A549 (cell line): ENCODE measurements at regions not wholly inside any gene's neighbourhood (a gene's known extent, or its start where the extent isn't known, plus 50 kb on each side); places are given as distances from the start of the nearest gene placed in this dataset.

ENCODE experiments used
- ATAC-seq, 2 experiments: fragments of 200-7000 bp in 1 of 2; fragments of >200 bp in 1 of 2; cut with Nextera tagmentation in 1 of 2; cut with Tn5 transposase in 1 of 2; 3 replicates each; pipeline versions ENCODE4 v1.8.0 to v1.9.1; 2018 to 2020; ENCODE audit warnings: mild to moderate bottlenecking in 1 of 2, moderate library complexity in 1 of 2
- CTCF ChIA-PET: fragments of 300-600 bp; sonication (Branson Sonifier 250); formaldehyde crosslinking; extraction: SDS; loops from one replicate; lab custom pipeline; 2021; ENCODE audit warnings: antibody characterized with exemption, inconsistent platforms; lab: Yijun Ruan, JAX
- POLR2A ChIA-PET: fragments of 350-600 bp; formaldehyde crosslinking; extraction: SDS; loops from one replicate; lab custom pipeline; 2021; ENCODE audit warnings: antibody characterized with exemption, inconsistent platforms; lab: Yijun Ruan, JAX
- DNase-seq, 2 experiments: peaks; one replicate each; pipeline versions ENCODE4 v3.0.0 to v3.0.0-alpha.2; 2011 to 2016; ENCODE audit warnings: low read depth in 1 of 2, low spot score in 1 of 2
- FAIRE-seq: peaks from 2 replicates; lab custom pipeline; 2011; peaks lifted over from hg19 to GRCh38; lab: Jason Lieb, UNC
- H3K27ac ChIP-seq, 2 experiments: fragments of >200 bp; sonication (Bioruptor Twin); formaldehyde crosslinking; 3 replicates each; pipeline ENCODE4 v1.5.1; 2016 to 2017
- H3K4me1 ChIP-seq: fragments of >200 bp; sonication (Bioruptor Twin); formaldehyde crosslinking; 3 replicates; pipeline ENCODE4 v1.6.1; 2016
- H3K4me2 ChIP-seq: fragments of >200 bp; sonication (Bioruptor Twin); formaldehyde crosslinking; 3 replicates; pipeline ENCODE4 v1.6.1; 2016
- H3K4me3 ChIP-seq: fragments of >200 bp; sonication (Bioruptor Twin); formaldehyde crosslinking; 3 replicates; pipeline ENCODE4 v1.5.1; 2016
- H3K9me3 ChIP-seq: fragments of >200 bp; sonication (Bioruptor Twin); formaldehyde crosslinking; 3 replicates; pipeline ENCODE4 v1.6.1; 2016
- BHLHE40 ChIP-seq: IDR thresholded peaks from 2 replicates; pipeline ENCODE4 v1.6.1; 2012; ENCODE audit warnings: low read depth, low read length, inconsistent platforms
- EHMT2 ChIP-seq: fragments of 200-600 bp; sonication (generic); IDR thresholded peaks from 2 replicates; pipeline ENCODE4 v1.6.1; 2016; ENCODE audit warnings: antibody characterized with exemption, low read depth, mild to moderate bottlenecking, moderate library complexity
- ESRRA ChIP-seq: fragments of 150-350 bp; IDR thresholded peaks from 2 replicates; pipeline ENCODE4 v1.6.1; 2014; ENCODE audit warnings: mild to moderate bottlenecking, low read length, borderline replicate concordance
- FOSL2 ChIP-seq, 2 experiments: fragments of 450-650 bp in 1 of 2; fragments of >200 bp in 1 of 2; sonication (Bioruptor Twin) in 1 of 2; formaldehyde crosslinking; IDR thresholded peaks; 2 replicates each; pipeline versions ENCODE4 v1.5.0 to v1.6.1; 2016 to 2020; ENCODE audit warnings: mild to moderate bottlenecking in 1 of 2, moderate library complexity in 1 of 2
- FOXS1 ChIP-seq: fragments of 250-450 bp; sonication (Bioruptor Pico); IDR thresholded peaks from 2 replicates; pipeline ENCODE4 v1.5.0; 2020; ENCODE audit warnings: mild to moderate bottlenecking, moderate library complexity
- HOXB13 ChIP-seq: fragments of 250-450 bp; sonication (Bioruptor Pico); IDR thresholded peaks from 2 replicates; pipeline ENCODE4 v1.5.0; 2020; ENCODE audit warnings: low read depth, mild to moderate bottlenecking, moderate library complexity
- JUN ChIP-seq, 2 experiments: fragments of >200 bp; sonication (Bioruptor Twin); formaldehyde crosslinking; IDR thresholded peaks; 2 replicates in 1 of 2; 3 replicates in 1 of 2; pipeline ENCODE4 v1.6.1; 2016 to 2017
- JUNB ChIP-seq: fragments of >200 bp; sonication (Bioruptor Twin); formaldehyde crosslinking; IDR thresholded peaks from 2 replicates; pipeline ENCODE4 v1.6.1; 2016
- MAFK ChIP-seq: fragments of 450-650 bp; IDR thresholded peaks from 2 replicates; pipeline ENCODE4 v1.6.1; 2014; ENCODE audit not compliant: partially characterized antibody
- NFE2L2 ChIP-seq: fragments of 150-350 bp; conservative IDR thresholded peaks from 2 replicates; pipeline ENCODE4 v1.6.1; 2014; ENCODE audit warnings: low read length
- NPAS2 ChIP-seq: fragments of 250-450 bp; sonication (Bioruptor Pico); IDR thresholded peaks from 2 replicates; pipeline ENCODE4 v1.8.0; 2022; ENCODE audit warnings: mild to moderate bottlenecking, moderate library complexity, borderline replicate concordance
- POLR2AphosphoS2 ChIP-seq: conservative IDR thresholded peaks from 2 replicates; pipeline ENCODE4 v1.6.1; 2012; ENCODE audit warnings: low read length, improper control_type of control experiment, inconsistent platforms
- RCOR1 ChIP-seq: fragments of 150-350 bp; IDR thresholded peaks from 2 replicates; pipeline ENCODE4 v1.6.1; 2014; ENCODE audit warnings: antibody characterized with exemption, low read length, low read depth
- ZFP36 ChIP-seq: fragments of 450-650 bp; IDR thresholded peaks from 2 replicates; pipeline ENCODE4 v1.6.1; 2014; ENCODE audit warnings: borderline replicate concordance; ENCODE audit not compliant: partially characterized antibody
- ZSCAN20 ChIP-seq: fragments of 250-450 bp; sonication (Bioruptor Pico); IDR thresholded peaks from 2 replicates; pipeline ENCODE4 v1.8.0; 2022; ENCODE audit warnings: mild to moderate bottlenecking, moderate library complexity
- WGBS: methylation state at CpG from one replicate; pipeline ENCODE4 v1.1.6; 2017; ENCODE audit errors: missing lambda C conversion rate; 5-methylcytosine and 5-hydroxymethylcytosine counted together
- TF ChIP-seq, protein P1 (sequence below): fragments of >200 bp; sonication (Bioruptor Twin); formaldehyde crosslinking; IDR thresholded peaks from 3 replicates; pipeline ENCODE4 v1.6.1; 2016
- TF ChIP-seq, protein P2 (sequence below): fragments of >200 bp; sonication (Bioruptor Twin); formaldehyde crosslinking; IDR thresholded peaks from 2 replicates; pipeline ENCODE4 v1.6.1; 2016
- TF ChIP-seq, protein P3 (sequence below): IDR thresholded peaks from 2 replicates; pipeline ENCODE4 v1.6.1; 2012
- TF ChIP-seq, protein P4 (sequence below): fragments of >200 bp; sonication (Bioruptor Twin); formaldehyde crosslinking; IDR thresholded peaks from 3 replicates; pipeline ENCODE4 v1.5.1; 2016
- TF ChIP-seq, protein P5 (sequence below): fragments of 150-350 bp; IDR thresholded peaks from 2 replicates; pipeline ENCODE4 v1.6.1; 2014; ENCODE audit warnings: low read depth, mild to moderate bottlenecking, low read length

DNA sequence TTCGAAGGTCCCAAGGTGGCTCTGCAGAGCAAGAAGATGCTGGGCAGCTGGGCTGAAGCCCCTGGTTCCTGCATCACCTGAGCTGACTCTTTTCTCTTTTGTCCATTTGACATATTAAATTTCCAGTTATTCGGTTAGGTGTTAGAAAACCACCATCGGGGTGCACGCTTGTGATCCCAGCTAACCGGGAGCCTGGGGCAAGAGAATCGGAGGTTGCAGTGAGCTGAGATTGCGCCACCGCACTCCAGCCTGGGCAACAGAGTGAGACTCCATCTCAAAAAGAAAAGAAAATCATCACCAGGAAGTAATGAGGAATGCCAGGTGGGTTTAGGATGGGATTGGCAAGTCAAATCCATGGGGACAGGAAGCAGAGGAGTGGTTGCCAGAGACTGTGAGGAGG, 76.3 kb upstream of the ZC3H12A start:
- TF ChIP-seq POLR2AphosphoS2 (no peak), EHMT2 (no peak), JUNB (no peak), BHLHE40 (no peak), ZSCAN20 (CRISPR knock-in tag) (no peak), FOXS1 (no peak), NPAS2 (CRISPR knock-in tag) (no peak), NFE2L2 (no peak), ZFP36 (no peak), RCOR1 (no peak), FOSL2 (IDR thresholded peaks at IDR 0.05) (no peak), FOSL2 (CRISPR knock-in tag; IDR thresholded peaks at IDR 0.05) (no peak), HOXB13 (CRISPR knock-in tag) (no peak), MAFK (no peak)
- TF ChIP-seq, protein P1, sequence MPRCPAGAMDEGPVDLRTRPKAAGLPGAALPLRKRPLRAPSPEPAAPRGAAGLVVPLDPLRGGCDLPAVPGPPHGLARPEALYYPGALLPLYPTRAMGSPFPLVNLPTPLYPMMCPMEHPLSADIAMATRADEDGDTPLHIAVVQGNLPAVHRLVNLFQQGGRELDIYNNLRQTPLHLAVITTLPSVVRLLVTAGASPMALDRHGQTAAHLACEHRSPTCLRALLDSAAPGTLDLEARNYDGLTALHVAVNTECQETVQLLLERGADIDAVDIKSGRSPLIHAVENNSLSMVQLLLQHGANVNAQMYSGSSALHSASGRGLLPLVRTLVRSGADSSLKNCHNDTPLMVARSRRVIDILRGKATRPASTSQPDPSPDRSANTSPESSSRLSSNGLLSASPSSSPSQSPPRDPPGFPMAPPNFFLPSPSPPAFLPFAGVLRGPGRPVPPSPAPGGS = no peak
- TF ChIP-seq, protein P2, sequence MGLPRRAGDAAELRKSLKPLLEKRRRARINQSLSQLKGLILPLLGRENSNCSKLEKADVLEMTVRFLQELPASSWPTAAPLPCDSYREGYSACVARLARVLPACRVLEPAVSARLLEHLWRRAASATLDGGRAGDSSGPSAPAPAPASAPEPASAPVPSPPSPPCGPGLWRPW = no peak
- TF ChIP-seq, protein P3, sequence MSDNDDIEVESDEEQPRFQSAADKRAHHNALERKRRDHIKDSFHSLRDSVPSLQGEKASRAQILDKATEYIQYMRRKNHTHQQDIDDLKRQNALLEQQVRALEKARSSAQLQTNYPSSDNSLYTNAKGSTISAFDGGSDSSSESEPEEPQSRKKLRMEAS = no peak
- TF ChIP-seq, protein P4, sequence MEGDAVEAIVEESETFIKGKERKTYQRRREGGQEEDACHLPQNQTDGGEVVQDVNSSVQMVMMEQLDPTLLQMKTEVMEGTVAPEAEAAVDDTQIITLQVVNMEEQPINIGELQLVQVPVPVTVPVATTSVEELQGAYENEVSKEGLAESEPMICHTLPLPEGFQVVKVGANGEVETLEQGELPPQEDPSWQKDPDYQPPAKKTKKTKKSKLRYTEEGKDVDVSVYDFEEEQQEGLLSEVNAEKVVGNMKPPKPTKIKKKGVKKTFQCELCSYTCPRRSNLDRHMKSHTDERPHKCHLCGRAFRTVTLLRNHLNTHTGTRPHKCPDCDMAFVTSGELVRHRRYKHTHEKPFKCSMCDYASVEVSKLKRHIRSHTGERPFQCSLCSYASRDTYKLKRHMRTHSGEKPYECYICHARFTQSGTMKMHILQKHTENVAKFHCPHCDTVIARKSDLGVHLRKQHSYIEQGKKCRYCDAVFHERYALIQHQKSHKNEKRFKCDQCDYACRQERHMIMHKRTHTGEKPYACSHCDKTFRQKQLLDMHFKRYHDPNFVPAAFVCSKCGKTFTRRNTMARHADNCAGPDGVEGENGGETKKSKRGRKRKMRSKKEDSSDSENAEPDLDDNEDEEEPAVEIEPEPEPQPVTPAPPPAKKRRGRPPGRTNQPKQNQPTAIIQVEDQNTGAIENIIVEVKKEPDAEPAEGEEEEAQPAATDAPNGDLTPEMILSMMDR = no peak
- ATAC-seq (no peak), FAIRE-seq (no peak), DNase-seq (no peak)
- WGBS = 81% methylated on average over 8 of the region's 8 CpGs
- no peaks in the 10 kb centered on the region for H3K9me3 ChIP-seq
- H3K4me2 ChIP-seq = no peak overlapping the region
- ChIA-PET POLR2A (no interaction called here), CTCF (no interaction called here)
- H3K4me3 ChIP-seq = no peak overlapping the region
- H3K4me1 ChIP-seq = no peaks in the 10 kb centered on the region
- H3K27ac ChIP-seq = no peak overlapping the region

DNA sequence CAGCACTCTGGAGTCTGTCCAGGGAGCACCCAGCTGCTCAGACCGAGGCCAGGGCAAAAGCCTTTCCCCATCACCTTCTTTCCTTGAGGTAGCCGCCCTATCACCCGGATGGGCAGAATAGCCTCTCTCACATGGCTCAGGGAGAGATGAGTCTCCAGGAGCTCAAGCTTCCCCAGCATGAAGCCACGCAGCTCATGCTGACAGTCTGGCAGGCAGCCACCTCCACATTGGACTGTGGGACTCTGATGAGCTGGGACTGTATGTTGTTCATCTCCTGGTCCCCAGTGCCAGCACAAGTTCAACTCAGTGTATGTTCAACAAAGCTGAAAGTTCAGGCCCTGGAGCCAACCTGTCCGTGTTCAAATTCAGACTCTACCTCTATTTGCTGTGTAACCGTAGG, 75.2 kb upstream of the ZC3H12A start:
- no peaks in the 10 kb centered on the region for H3K4me1 ChIP-seq
- DNase-seq (no peak), FAIRE-seq (no peak), ATAC-seq (no peak)
- ChIA-PET CTCF (no interaction called here), POLR2A (no interaction called here)
- no peak overlapping the region for H3K27ac ChIP-seq
- H3K4me2 ChIP-seq = no peak overlapping the region
- WGBS = 32% methylated on average over 3 of the region's 6 CpGs
- TF ChIP-seq MAFK (no peak), ESRRA (no peak), JUN (IDR thresholded peaks at IDR 0.05) (no peak), EHMT2 (no peak)
- TF ChIP-seq, protein P4 = no peak
- TF ChIP-seq, protein P5, sequence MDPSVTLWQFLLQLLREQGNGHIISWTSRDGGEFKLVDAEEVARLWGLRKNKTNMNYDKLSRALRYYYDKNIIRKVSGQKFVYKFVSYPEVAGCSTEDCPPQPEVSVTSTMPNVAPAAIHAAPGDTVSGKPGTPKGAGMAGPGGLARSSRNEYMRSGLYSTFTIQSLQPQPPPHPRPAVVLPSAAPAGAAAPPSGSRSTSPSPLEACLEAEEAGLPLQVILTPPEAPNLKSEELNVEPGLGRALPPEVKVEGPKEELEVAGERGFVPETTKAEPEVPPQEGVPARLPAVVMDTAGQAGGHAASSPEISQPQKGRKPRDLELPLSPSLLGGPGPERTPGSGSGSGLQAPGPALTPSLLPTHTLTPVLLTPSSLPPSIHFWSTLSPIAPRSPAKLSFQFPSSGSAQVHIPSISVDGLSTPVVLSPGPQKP = no peak
- no peaks in the 10 kb centered on the region for H3K9me3 ChIP-seq
- H3K4me3 ChIP-seq = no peak overlapping the region
